H1 (cell line): ENCODE measurements at regions not wholly inside any gene's neighbourhood (a gene's known extent, or its start where the extent isn't known, plus 50 kb on each side); places are given as distances from the start of the nearest gene placed in this dataset.

Source experiments
- CTCF ChIA-PET: fragments of 300-600 bp; sonication (Branson Sonifier 250); formaldehyde crosslinking; loops from one replicate; lab custom pipeline; 2021; ENCODE audit not compliant: partially characterized antibody; lab: Charles Lee
- POLR2A ChIA-PET: fragments of 300-600 bp; sonication (Branson Sonifier 250); formaldehyde crosslinking; loops from one replicate; lab custom pipeline; 2021; ENCODE audit warnings: inconsistent platforms; ENCODE audit not compliant: partially characterized antibody; lab: Charles Lee
- DNase-seq, 2 experiments: peaks; one replicate each; pipeline versions ENCODE4 v3.0.0 to v3.0.0-alpha.2; 2010 to 2022; ENCODE audit warnings: low spot score in 2 of 2, low read depth in 1 of 2, mixed read lengths in 1 of 2
- FAIRE-seq: peaks from 2 replicates; lab custom pipeline; 2011; peaks lifted over from hg19 to GRCh38; lab: Jason Lieb, UNC
- H2AFZ ChIP-seq: 2 replicates; pipeline ENCODE4 v1.8.1; 2012; ENCODE audit warnings: low read length, inconsistent platforms
- H2AK5ac ChIP-seq: 2 replicates; pipeline ENCODE4 v1.6.1; 2013; ENCODE audit warnings: low read depth, low read length
- H2BK120ac ChIP-seq: replicated peaks from 2 replicates; pipeline ENCODE3; 2013; ENCODE audit warnings: low read depth, low read length, inconsistent platforms
- H2BK12ac ChIP-seq: 2 replicates; pipeline ENCODE4 v1.6.1; 2013; ENCODE audit warnings: low read depth, low read length
- H2BK15ac ChIP-seq: 2 replicates; pipeline ENCODE4 v1.6.1; 2013; ENCODE audit warnings: low read length
- H2BK20ac ChIP-seq: 2 replicates; pipeline ENCODE4 v1.6.1; 2013; ENCODE audit warnings: low read length
- H2BK5ac ChIP-seq: 2 replicates; pipeline ENCODE4 v1.6.1; 2013; ENCODE audit warnings: low read depth, low read length
- H3K14ac ChIP-seq: 2 replicates; pipeline ENCODE4 v1.6.1; 2013; ENCODE audit warnings: inconsistent platforms; ENCODE audit not compliant: insufficient read length
- H3K18ac ChIP-seq: 2 replicates; pipeline ENCODE4 v1.6.1; 2013; ENCODE audit warnings: low read length; ENCODE audit errors: extremely low read depth
- H3K23ac ChIP-seq: 2 replicates; pipeline ENCODE4 v1.6.1; 2013; ENCODE audit warnings: inconsistent platforms; ENCODE audit not compliant: insufficient read length
- H3K23me2 ChIP-seq: 2 replicates; pipeline ENCODE4 v1.6.1; 2013; ENCODE audit warnings: low read depth, low read length
- H3K27ac ChIP-seq: 2 replicates; pipeline ENCODE4 v1.6.1; 2011; ENCODE audit warnings: low read depth, low read length, inconsistent platforms
- H3K27me3 ChIP-seq, 4 experiments: replicated peaks in 1 of 4; 1 replicate in 1 of 4; 2 replicates in 3 of 4; pipeline versions ENCODE4 v1.6.1 to v1.8.1; 2011 to 2013; ENCODE audit warnings: low read length in 3 of 4, mild to moderate bottlenecking in 3 of 4, inconsistent platforms in 2 of 4, mixed read lengths in 2 of 4, moderate library complexity in 1 of 4; ENCODE audit not compliant: control insufficient read depth in 3 of 4, insufficient read depth in 3 of 4; ENCODE audit errors: extremely low read depth in 1 of 4
- H3K36me3 ChIP-seq, 4 experiments: 2 replicates each; pipeline versions ENCODE4 v1.6.1 to v1.8.1; 2011 to 2013; ENCODE audit warnings: mild to moderate bottlenecking in 4 of 4, low read length in 3 of 4, moderate library complexity in 2 of 4, control low read depth in 1 of 4, inconsistent platforms in 1 of 4; ENCODE audit not compliant: insufficient read depth in 4 of 4, control insufficient read depth in 2 of 4
- H3K4ac ChIP-seq: replicated peaks from 2 replicates; pipeline ENCODE3; 2013; ENCODE audit warnings: low read length, low read depth, mixed read lengths, inconsistent platforms; ENCODE audit not compliant: insufficient read length
- H3K4me1 ChIP-seq, 4 experiments: replicated peaks in 1 of 4; 1 replicate in 1 of 4; 2 replicates in 3 of 4; pipeline versions ENCODE4 v1.6.1 to v1.8.1; 2011 to 2013; ENCODE audit warnings: low read length in 3 of 4, inconsistent platforms in 2 of 4, mixed read lengths in 1 of 4; ENCODE audit not compliant: insufficient read depth in 4 of 4, control insufficient read depth in 3 of 4
- H3K4me2 ChIP-seq, 2 experiments: 2 replicates each; pipeline versions ENCODE4 v1.6.1 to v1.8.1; 2011 to 2013; ENCODE audit warnings: low read depth in 2 of 2, low read length in 2 of 2, control low read depth in 1 of 2, inconsistent platforms in 1 of 2, mild to moderate bottlenecking in 1 of 2; ENCODE audit not compliant: insufficient read depth in 1 of 2
- H3K4me3 ChIP-seq, 4 experiments: fragments of 200-600, 300-600 bp in 1 of 4; sonication (generic), shearing (Covaris generic), sonication (Bioruptor Twin) in 1 of 4; 2 replicates each; pipeline versions ENCODE4 v1.5.1 to v1.8.1; 2011 to 2016; ENCODE audit warnings: low read length in 4 of 4, low read depth in 3 of 4, control low read depth in 2 of 4, inconsistent platforms in 2 of 4, mild to moderate bottlenecking in 2 of 4, mixed read lengths in 1 of 4, moderate library complexity in 1 of 4; ENCODE audit not compliant: insufficient read depth in 2 of 4; ENCODE audit errors: extremely low read depth in 1 of 4
- H3K56ac ChIP-seq: replicated peaks from 2 replicates; pipeline ENCODE3; 2013; ENCODE audit warnings: low read depth, mild to moderate bottlenecking, mixed read lengths, low read length, inconsistent platforms; ENCODE audit not compliant: insufficient read length
- H3K79me1 ChIP-seq: 2 replicates; pipeline ENCODE4 v1.6.1; 2013; ENCODE audit warnings: low read depth, low read length, control low read depth
- H3K79me2 ChIP-seq, 2 experiments: 2 replicates each; pipeline versions ENCODE4 v1.6.1 to v1.8.1; 2012 to 2013; ENCODE audit warnings: low read length in 2 of 2, mild to moderate bottlenecking in 2 of 2, inconsistent platforms in 1 of 2; ENCODE audit not compliant: insufficient read depth in 2 of 2, control insufficient read depth in 1 of 2
- H3K9ac ChIP-seq, 4 experiments: replicated peaks in 1 of 4; 1 replicate in 1 of 4; 2 replicates in 3 of 4; pipeline versions ENCODE4 v1.6.1 to v1.8.1; 2011 to 2013; ENCODE audit warnings: low read depth in 3 of 4, low read length in 3 of 4, control low read depth in 2 of 4, mild to moderate bottlenecking in 2 of 4, moderate library complexity in 2 of 4, inconsistent platforms in 1 of 4; ENCODE audit errors: extremely low read depth in 1 of 4
- H3K9me3 ChIP-seq, 2 experiments: 2 replicates each; pipeline versions ENCODE4 v1.6.1 to v1.8.1; 2012 to 2013; ENCODE audit warnings: mild to moderate bottlenecking in 2 of 2, moderate library complexity in 2 of 2, control low read depth in 1 of 2, inconsistent platforms in 1 of 2, low read depth in 1 of 2, low read length in 1 of 2, mixed read lengths in 1 of 2; ENCODE audit not compliant: insufficient read depth in 2 of 2
- H4K20me1 ChIP-seq, 2 experiments: replicated peaks in 1 of 2; 2 replicates each; pipeline versions ENCODE3 to v1.8.1; 2011 to 2013; ENCODE audit warnings: inconsistent platforms in 2 of 2, low read length in 2 of 2, mild to moderate bottlenecking in 1 of 2; ENCODE audit not compliant: insufficient read depth in 2 of 2, control insufficient read depth in 1 of 2
- H4K5ac ChIP-seq: 2 replicates; pipeline ENCODE4 v1.6.1; 2013; ENCODE audit warnings: low read length, low read depth, mixed read lengths, inconsistent platforms; ENCODE audit not compliant: insufficient read length
- H4K8ac ChIP-seq: 2 replicates; pipeline ENCODE4 v1.8.0; 2013; ENCODE audit warnings: mild to moderate bottlenecking, moderate library complexity, low read length, inconsistent platforms; ENCODE audit not compliant: insufficient read depth; ENCODE audit errors: extremely low read depth
- H4K91ac ChIP-seq: replicated peaks from 2 replicates; pipeline ENCODE3; 2013; ENCODE audit warnings: low read length, mixed read lengths, inconsistent platforms; ENCODE audit not compliant: insufficient read length
- CBX8 ChIP-seq: fragments of 300-800, 300-1000 bp; sonication (generic); IDR thresholded peaks from 2 replicates; pipeline ENCODE4 v1.7.1; 2016; ENCODE audit warnings: low read depth, low read length, borderline replicate concordance
- CHD1 ChIP-seq: IDR thresholded peaks from 2 replicates; pipeline ENCODE4 v1.6.1; 2012; ENCODE audit warnings: low read depth, low read length, improper control_type of control experiment
- CTBP2 ChIP-seq: IDR thresholded peaks from 2 replicates; pipeline ENCODE4 v1.7.0; 2011; ENCODE audit warnings: borderline replicate concordance, mild to moderate bottlenecking, moderate library complexity, mixed read lengths, low read length; ENCODE audit not compliant: insufficient read depth, insufficient read length
- EP300 ChIP-seq, 2 experiments: IDR thresholded peaks; 1 replicate in 1 of 2; 2 replicates in 1 of 2; pipeline ENCODE4 v1.6.1; 2011 to 2012; ENCODE audit warnings: low read depth in 2 of 2, low read length in 2 of 2, mild to moderate bottlenecking in 2 of 2, borderline replicate concordance in 1 of 2, inconsistent platforms in 1 of 2, moderate library complexity in 1 of 2
- GABPA ChIP-seq: IDR thresholded peaks from 2 replicates; pipeline ENCODE4 v1.6.1; 2011; ENCODE audit warnings: mild to moderate bottlenecking, low read length, moderate library complexity, borderline replicate concordance; ENCODE audit not compliant: insufficient read depth
- JUND ChIP-seq: IDR thresholded peaks from 2 replicates; pipeline ENCODE4 v1.6.1; 2011; ENCODE audit warnings: mild to moderate bottlenecking, improper control_type of control experiment, low read length
- KDM1A ChIP-seq: fragments of 200-600, 300-600 bp; sonication (generic); IDR thresholded peaks from 2 replicates; pipeline ENCODE4 v1.7.1; 2016; ENCODE audit warnings: mild to moderate bottlenecking, low read length, borderline replicate concordance
- KDM4A ChIP-seq: IDR thresholded peaks from one replicate; pipeline ENCODE4 v1.7.1; 2012; ENCODE audit warnings: low read depth, mild to moderate bottlenecking, moderate library complexity, low read length, inconsistent platforms; ENCODE audit not compliant: severe bottlenecking
- TAF1 ChIP-seq: IDR thresholded peaks from 2 replicates; pipeline ENCODE4 v1.6.1; 2011; ENCODE audit warnings: mild to moderate bottlenecking, low read depth, low read length
- TEAD4 ChIP-seq: IDR thresholded peaks from 2 replicates; pipeline ENCODE4 v1.6.1; 2012; ENCODE audit warnings: low read depth, low read length, inconsistent platforms, mixed read lengths
- YY1 ChIP-seq: IDR thresholded peaks from 2 replicates; pipeline ENCODE4 v1.6.1; 2011; ENCODE audit warnings: low read depth, mild to moderate bottlenecking, low read length
- ZNF274 ChIP-seq: IDR thresholded peaks from 2 replicates; pipeline ENCODE4 v1.7.0; 2012; ENCODE audit warnings: low read length, borderline replicate concordance; ENCODE audit errors: extremely low read depth
- WGBS, 2 experiments: shearing (Covaris generic) in 1 of 2; methylation state at CpG; one replicate each; pipeline versions ENCODE4 v1.1.6 to v1.1.7; 2013 to 2015; ENCODE audit warnings: low lambda C conversion rate in 2 of 2, mixed read lengths in 2 of 2, inconsistent platforms in 1 of 2, low coverage in 1 of 2, missing lambda C conversion rate in 1 of 2; ENCODE audit not compliant: insufficient replicate concordance in 2 of 2, insufficient coverage in 1 of 2, insufficient read length in 1 of 2; ENCODE audit errors: extremely low coverage in 1 of 2, missing lambda C conversion rate in 1 of 2; 5-methylcytosine and 5-hydroxymethylcytosine counted together
- TF ChIP-seq, protein P1 (sequence below): IDR thresholded peaks from 2 replicates; pipeline ENCODE4 v1.6.1; 2011; ENCODE audit warnings: low read depth, mild to moderate bottlenecking, low read length; ENCODE audit not compliant: insufficient read depth
- TF ChIP-seq, protein P2 (sequence below): IDR thresholded peaks from 2 replicates; pipeline ENCODE4 v1.6.1; 2012; ENCODE audit warnings: inconsistent platforms

DNA sequence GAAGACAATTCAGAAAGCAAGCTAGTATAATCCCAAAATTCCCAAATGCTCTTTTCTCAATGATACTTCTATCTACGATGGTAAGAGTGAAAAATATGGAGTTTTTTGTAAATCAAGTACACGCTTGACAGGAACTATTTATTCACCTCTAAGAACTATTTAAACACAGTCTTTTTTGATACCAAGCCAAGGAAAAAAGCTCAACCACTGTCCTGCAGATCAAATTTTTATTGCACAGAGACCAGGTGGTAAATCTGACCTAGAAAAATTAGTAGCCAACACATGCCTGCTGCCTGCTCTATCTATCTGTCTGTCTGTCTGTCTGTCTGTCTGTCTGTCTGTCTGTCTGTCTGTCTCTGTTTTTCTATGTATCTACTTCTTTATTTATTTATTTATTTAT, 292.2 kb downstream of the MZT1 start:
- no peak overlapping the region for H4K8ac ChIP-seq
- H2AFZ ChIP-seq = no peak overlapping the region
- H2BK20ac ChIP-seq = no peak overlapping the region
- H3K9ac ChIP-seq = no peak overlapping the region
- H2BK120ac ChIP-seq = no peak overlapping the region
- H3K56ac ChIP-seq = no peak overlapping the region
- H3K27me3 ChIP-seq = no peaks in the 10 kb centered on the region
- H3K27ac ChIP-seq = no peak overlapping the region
- H3K23ac ChIP-seq = no peak overlapping the region
- H2BK12ac ChIP-seq = no peak overlapping the region
- FAIRE-seq (no peak), DNase-seq (no peak)
- no peaks in the 10 kb centered on the region for H3K79me2 ChIP-seq
- H2AK5ac ChIP-seq = no peak overlapping the region
- ChIA-PET POLR2A (interaction anchor here (1.5 kb wide), 1 partner anchor 14 kb away, joined by 3 read pairs; no protein-coding TSS in a partner anchor), CTCF (no interaction called here)
- no peak overlapping the region for H4K5ac ChIP-seq
- H3K18ac ChIP-seq = no peak overlapping the region
- H3K4ac ChIP-seq = no peak overlapping the region
- no peaks in the 10 kb centered on the region for H3K79me1 ChIP-seq
- H4K20me1 ChIP-seq = no peaks in the 10 kb centered on the region
- no peaks in the 10 kb centered on the region for H3K36me3 ChIP-seq
- no peaks in the 10 kb centered on the region for H3K9me3 ChIP-seq
- H3K14ac ChIP-seq = no peak overlapping the region
- peaks cover 0 to 7% (median 4%) of the 10 kb centered on the region in 4 experiments; a peak in 4 of 7 replicates for H3K4me1 ChIP-seq
- no peak overlapping the region for H3K4me2 ChIP-seq
- H4K91ac ChIP-seq = no peak overlapping the region
- H3K4me3 ChIP-seq = no peak overlapping the region
- H3K23me2 ChIP-seq = no peaks in the 10 kb centered on the region
- WGBS, 2 experiments = 92% methylated on average over 2 of the region's 2 CpGs; no CpG with 5 or more reads in 1 of the 2 experiments
- H2BK15ac ChIP-seq = no peak overlapping the region
- H2BK5ac ChIP-seq = no peak overlapping the region
- TF ChIP-seq, protein P1, sequence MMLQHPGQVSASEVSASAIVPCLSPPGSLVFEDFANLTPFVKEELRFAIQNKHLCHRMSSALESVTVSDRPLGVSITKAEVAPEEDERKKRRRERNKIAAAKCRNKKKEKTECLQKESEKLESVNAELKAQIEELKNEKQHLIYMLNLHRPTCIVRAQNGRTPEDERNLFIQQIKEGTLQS = no peak
- TF ChIP-seq CTBP2 (no peak), EP300 (IDR thresholded peaks at IDR 0.05; ENCODE audit: borderline replicate concordance in 1 of 2, low read depth in 2 of 2, low read length in 2 of 2) (no peak), YY1 (no peak), JUND (no peak), TAF1 (no peak), TEAD4 (no peak), ZNF274 (no peak), CHD1 (no peak), KDM1A (no peak), GABPA (no peak), CBX8 (no peak), KDM4A (no peak)
- TF ChIP-seq, protein P2, sequence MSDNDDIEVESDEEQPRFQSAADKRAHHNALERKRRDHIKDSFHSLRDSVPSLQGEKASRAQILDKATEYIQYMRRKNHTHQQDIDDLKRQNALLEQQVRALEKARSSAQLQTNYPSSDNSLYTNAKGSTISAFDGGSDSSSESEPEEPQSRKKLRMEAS = no peak
